HG03442 (cell line): ENCODE measurements at regions not wholly inside any gene's neighbourhood (a gene's known extent, or its start where the extent isn't known, plus 50 kb on each side); places are given as distances from the start of the nearest gene placed in this dataset.

Source experiments
- ATAC-seq: cut with Tn5 transposase; IDR thresholded peaks from one replicate; pipeline ENCODE4 v1.9.1; 2021; ENCODE audit warnings: mild to moderate bottlenecking, moderate library complexity; ENCODE audit not compliant: unreplicated experiment

- ATAC-seq: no peak
Measured at GRCh38 chr18:42137693-42138375, 182.8 kb downstream of the PIK3C3 start.

- ATAC-seq: no peak
Measured at GRCh38 chr18:42141439-42141838, 186.4 kb downstream of the PIK3C3 start.

- ATAC-seq: no peak
Measured at GRCh38 chr18:42155024-42155423, 200.0 kb downstream of the PIK3C3 start.

- no peak for ATAC-seq
Measured at GRCh38 chr18:42156281-42156680, 201.2 kb downstream of the PIK3C3 start.

- no peak for ATAC-seq
Measured at GRCh38 chr18:42157420-42157819, 202.4 kb downstream of the PIK3C3 start.

- no peak for ATAC-seq
Measured at GRCh38 chr18:42157878-42158277, 202.8 kb downstream of the PIK3C3 start.

- no peak for ATAC-seq
Measured at GRCh38 chr18:42159146-42159545, 204.1 kb downstream of the PIK3C3 start.

- ATAC-seq: no peak
Measured at GRCh38 chr18:42163321-42163720, 208.3 kb downstream of the PIK3C3 start.

- no peak for ATAC-seq
Measured at GRCh38 chr18:42164556-42164955, 209.5 kb downstream of the PIK3C3 start.

GRCh38 chr18:42165922-42166513 lies 211.0 kb downstream of the PIK3C3 start:
- no peak for ATAC-seq

GRCh38 chr18:42168487-42168886 lies 213.5 kb downstream of the PIK3C3 start:
- no peak for ATAC-seq

- no peak for ATAC-seq
Measured at GRCh38 chr18:42168907-42169306, 213.9 kb downstream of the PIK3C3 start.

- ATAC-seq: no peak
Measured at GRCh38 chr18:42174909-42175308, 219.9 kb downstream of the PIK3C3 start.

GRCh38 chr18:42176599-42176998 lies 221.6 kb downstream of the PIK3C3 start:
- no peak for ATAC-seq

GRCh38 chr18:42177390-42177789 lies 222.4 kb downstream of the PIK3C3 start:
- ATAC-seq: no peak

- ATAC-seq: no peak
Measured at GRCh38 chr18:42178376-42179080, 223.5 kb downstream of the PIK3C3 start.

GRCh38 chr18:42179542-42180121 lies 224.6 kb downstream of the PIK3C3 start:
- no peak for ATAC-seq

- ATAC-seq: no peak
Measured at GRCh38 chr18:42181474-42181873, 226.4 kb downstream of the PIK3C3 start.

- no peak for ATAC-seq
Measured at GRCh38 chr18:42182728-42183700, 228.0 kb downstream of the PIK3C3 start.

- ATAC-seq: no peak
Measured at GRCh38 chr18:42183746-42184145, 228.7 kb downstream of the PIK3C3 start.
